Mucosa of descending colon (tissue), 3 donors: ENCODE measurements at regions not wholly inside any gene's neighbourhood (a gene's known extent, or its start where the extent isn't known, plus 50 kb on each side); places are given as distances from the start of the nearest gene placed in this dataset.

Experiments
- ATAC-seq: fragments of 200-7000 bp; cut with Tn5 transposase; one replicate; pipeline ENCODE4 v1.9.1; 2020; ENCODE audit warnings: mild to moderate bottlenecking, moderate library complexity
- DNase-seq, 3 donors: peaks; one replicate each; pipeline ENCODE4 v3.0.0-alpha.2; 2020
- H3K36me3 ChIP-seq: fragments of 200-600 bp; one replicate; pipeline ENCODE4 v1.8.0; 2021; ENCODE audit warnings: low read depth, mild to moderate bottlenecking
- H3K4me1 ChIP-seq: fragments of 200-600 bp; one replicate; pipeline ENCODE4 v1.8.0; 2021; ENCODE audit warnings: low read depth, mild to moderate bottlenecking
- H3K4me3 ChIP-seq: fragments of 200-600 bp; one replicate; pipeline ENCODE4 v1.8.0; 2021; ENCODE audit warnings: mild to moderate bottlenecking
- H3K9me3 ChIP-seq: fragments of 200-600 bp; one replicate; pipeline ENCODE4 v1.8.0; 2021; ENCODE audit warnings: mild to moderate bottlenecking
- CTCF ChIP-seq: fragments of 200-600 bp; IDR thresholded peaks from one replicate; pipeline ENCODE4 v1.8.0; 2022; ENCODE audit warnings: antibody characterized with exemption, mild to moderate bottlenecking
- intact Hi-C, 2 donors: fragments of 100-400 bp; cut with DNase I in 1 of 2; cut with micrococcal nuclease in 1 of 2; formaldehyde crosslinking; loops; one replicate each; pipeline versions ENCODE4 v1.11.0 to v1.11.1; 2022; cut with DNase I, micrococcal nuclease
- donor health status: DM: no; HTN: no; CAD: no; lungs with moderate emphysema.
- donor health status: DM: no; HTN: no; CAD: no.
- donor health status: DM: no; HTN: yes; CAD: no.

DNA sequence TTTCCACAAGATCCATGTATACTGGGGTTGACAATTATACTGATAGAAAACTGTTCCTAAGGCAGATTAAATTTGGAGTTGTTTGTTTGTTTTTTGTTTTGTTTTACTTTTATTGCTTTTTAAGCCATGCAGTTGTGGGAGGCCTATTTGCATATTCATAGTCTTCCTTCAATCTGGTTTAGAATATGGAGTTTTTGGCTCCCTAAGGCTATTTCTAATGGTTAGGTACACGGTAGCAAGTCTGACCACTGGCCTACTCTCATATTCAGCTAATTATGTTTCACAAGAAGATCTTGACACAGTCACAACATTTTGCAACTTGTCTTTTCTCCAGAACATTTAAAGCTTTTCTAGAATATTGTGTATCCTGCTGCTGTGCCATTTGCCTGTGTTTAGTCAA, 725.5 kb downstream of the PCDH18 start:
- Histone ChIP-seq H3K9me3 (no peaks in the 10 kb centered on the region), H3K4me1 (no peaks in the 10 kb centered on the region), H3K36me3 (no peaks in the 10 kb centered on the region), H3K4me3 (no peak overlapping the region)
- intact Hi-C loops: no loop called here
- DNase-seq (no peak), ATAC-seq (no peak)
- no peak for TF ChIP-seq CTCF

- intact Hi-C loops: no loop called here
- DNase-seq (no peak), ATAC-seq (no peak)
- TF ChIP-seq CTCF: no peak
- H3K4me3 ChIP-seq: no peak overlapping the region
- H3K4me1 ChIP-seq: no peaks in the 10 kb centered on the region
- no peaks in the 10 kb centered on the region for H3K9me3 ChIP-seq
- H3K36me3 ChIP-seq: no peaks in the 10 kb centered on the region
Observed at GRCh38 chr4:136805617-136806016, 726.7 kb downstream of the PCDH18 start.

DNA sequence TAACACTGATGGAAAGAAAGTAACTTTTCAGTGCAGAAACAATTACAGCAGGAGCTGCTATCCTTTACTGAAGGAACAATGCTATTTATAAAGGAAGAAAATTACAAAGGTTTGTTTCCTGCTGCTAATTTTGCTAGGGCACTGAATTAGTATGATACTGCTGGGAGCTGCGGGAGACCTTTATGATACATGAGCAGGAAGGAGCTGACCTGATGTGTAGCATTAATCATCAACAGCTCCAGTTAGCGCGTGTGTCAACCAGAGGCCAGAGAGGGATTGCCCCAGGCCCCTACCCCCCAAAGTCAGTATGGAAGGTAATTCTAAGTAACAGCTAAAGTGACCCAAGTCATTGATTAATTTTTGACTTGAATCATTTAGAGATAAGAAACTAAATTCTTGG, 728.9 kb downstream of the PCDH18 start:
- no peaks in the 10 kb centered on the region for H3K4me1 ChIP-seq
- TF ChIP-seq CTCF: no peak
- intact Hi-C loops: no loop called here
- ATAC-seq: no peak
- H3K36me3 ChIP-seq: no peaks in the 10 kb centered on the region
- H3K9me3 ChIP-seq: no peaks in the 10 kb centered on the region
- no peak for DNase-seq
- H3K4me3 ChIP-seq: no peak overlapping the region

DNA sequence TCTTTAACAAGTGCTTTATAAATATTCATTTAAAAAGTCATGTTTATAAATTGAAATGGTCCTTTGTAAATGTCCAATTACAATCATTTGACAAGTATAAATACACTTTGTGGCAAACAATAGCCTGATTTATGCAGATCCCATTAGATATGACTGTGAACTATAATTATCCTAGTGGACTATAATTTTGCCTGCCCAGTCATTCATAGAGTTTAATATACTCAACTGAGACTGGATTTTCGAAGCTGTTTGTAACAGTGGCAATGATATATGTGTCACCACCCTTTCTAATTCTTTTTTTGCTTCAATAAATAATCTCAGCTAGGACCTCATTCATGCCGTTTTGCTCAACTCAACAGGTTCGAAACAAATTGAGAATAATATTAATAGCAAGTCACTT, 732.0 kb downstream of the PCDH18 start:
- intact Hi-C loops: no loop called here

GRCh38 chr4:136796953-136797352, 735.3 kb downstream of the PCDH18 start:
- Histone ChIP-seq H3K36me3 (no peaks in the 10 kb centered on the region), H3K4me3 (no peak overlapping the region), H3K9me3 (no peaks in the 10 kb centered on the region), H3K4me1 (no peaks in the 10 kb centered on the region)
- intact Hi-C loops: no loop called here
- no peak for TF ChIP-seq CTCF
- no peak for DNase-seq
- no peak for ATAC-seq

More for the DNA sequence above, 732.0 kb downstream of the PCDH18 start:
- ATAC-seq: no peak
- Histone ChIP-seq H3K4me1 (no peaks in the 10 kb centered on the region), H3K36me3 (no peaks in the 10 kb centered on the region), H3K4me3 (no peak overlapping the region), H3K9me3 (no peaks in the 10 kb centered on the region)
- no peak for DNase-seq
- no peak for TF ChIP-seq CTCF

- H3K4me3 ChIP-seq: no peak overlapping the region
- ATAC-seq (no peak), DNase-seq (no peak)
- intact Hi-C loops: no loop called here
- no peaks in the 10 kb centered on the region for H3K4me1 ChIP-seq
- no peaks in the 10 kb centered on the region for H3K9me3 ChIP-seq
- TF ChIP-seq CTCF: no peak
- H3K36me3 ChIP-seq: no peaks in the 10 kb centered on the region
Observed at GRCh38 chr4:136793848-136794247, 738.4 kb downstream of the PCDH18 start.
